Natural killer cell (primary cell): ENCODE measurements at regions not wholly inside any gene's neighbourhood (a gene's known extent, or its start where the extent isn't known, plus 50 kb on each side); places are given as distances from the start of the nearest gene placed in this dataset.

Experiments used
- ATAC-seq, 3 donors: fragments of 150-1000 bp in 2 of 3; fragments of 200-7000 bp in 1 of 3; cut with Tn5 transposase; 1 replicate in 1 of 3; 2 replicates in 2 of 3; pipeline ENCODE4 v1.10.0; 2021; ENCODE audit warnings: mild to moderate bottlenecking in 2 of 3, moderate library complexity in 2 of 3
- DNase-seq, 2 donors: peaks; one replicate each; pipeline versions ENCODE4 v3.0.0 to v3.0.0-alpha.2; 2013 to 2021; ENCODE audit warnings: mixed read lengths in 1 of 2
- H3K27ac ChIP-seq: one replicate; pipeline ENCODE4 v1.5.1; 2013; ENCODE audit warnings: mild to moderate bottlenecking, low read length
- H3K27me3 ChIP-seq: one replicate; pipeline ENCODE4 v1.6.1; 2013; ENCODE audit warnings: low read length; ENCODE audit not compliant: control insufficient read depth, insufficient read depth
- H3K36me3 ChIP-seq: one replicate; pipeline ENCODE4 v1.6.1; 2013; ENCODE audit warnings: low read length; ENCODE audit not compliant: control insufficient read depth, insufficient read depth
- H3K4me1 ChIP-seq: one replicate; pipeline ENCODE4 v1.6.1; 2013; ENCODE audit warnings: low read length; ENCODE audit not compliant: control insufficient read depth, insufficient read depth
- H3K4me3 ChIP-seq: one replicate; pipeline ENCODE4 v1.5.1; 2013; ENCODE audit warnings: low read length
- H3K9me3 ChIP-seq: one replicate; pipeline ENCODE4 v1.6.1; 2013; ENCODE audit warnings: low read length; ENCODE audit not compliant: control insufficient read depth, insufficient read depth
- H3K27ac Mint-ChIP-seq, 2 donors: one replicate each; pipeline ENCODE4 v1.8.0; 2022; ENCODE audit warnings: mild to moderate bottlenecking in 2 of 2, mixed read lengths in 2 of 2, moderate library complexity in 1 of 2
- H3K27me3 Mint-ChIP-seq, 2 donors: one replicate each; pipeline ENCODE4 v1.8.0; 2022; ENCODE audit warnings: low read depth in 2 of 2, mixed read lengths in 2 of 2
- H3K36me3 Mint-ChIP-seq: one replicate; pipeline ENCODE4 v1.8.0; 2022; ENCODE audit warnings: mixed read lengths
- H3K4me1 Mint-ChIP-seq, 2 donors: one replicate each; pipeline ENCODE4 v1.8.0; 2022; ENCODE audit warnings: mixed read lengths in 2 of 2
- H3K4me3 Mint-ChIP-seq: one replicate; pipeline ENCODE4 v1.8.0; 2022; ENCODE audit warnings: mild to moderate bottlenecking, moderate library complexity, mixed read lengths
- H3K9me3 Mint-ChIP-seq, 2 donors: one replicate each; pipeline ENCODE4 v1.8.0; 2022; ENCODE audit warnings: mixed read lengths in 2 of 2
- WGBS: methylation state at CpG from one replicate; pipeline ENCODE4 v1.1.7; 2013; ENCODE audit warnings: missing lambda C conversion rate; ENCODE audit not compliant: insufficient coverage; 5-methylcytosine and 5-hydroxymethylcytosine counted together
- intact Hi-C: fragments of 100-400 bp; cut with micrococcal nuclease; formaldehyde crosslinking; loops from one replicate; pipeline ENCODE4 v1.14.2; 2022
- TF ChIP-seq, protein P1 (sequence below): fragments of 200-600 bp; IDR thresholded peaks from one replicate; pipeline ENCODE4 v1.8.0; 2022; ENCODE audit warnings: antibody characterized with exemption

DNA sequence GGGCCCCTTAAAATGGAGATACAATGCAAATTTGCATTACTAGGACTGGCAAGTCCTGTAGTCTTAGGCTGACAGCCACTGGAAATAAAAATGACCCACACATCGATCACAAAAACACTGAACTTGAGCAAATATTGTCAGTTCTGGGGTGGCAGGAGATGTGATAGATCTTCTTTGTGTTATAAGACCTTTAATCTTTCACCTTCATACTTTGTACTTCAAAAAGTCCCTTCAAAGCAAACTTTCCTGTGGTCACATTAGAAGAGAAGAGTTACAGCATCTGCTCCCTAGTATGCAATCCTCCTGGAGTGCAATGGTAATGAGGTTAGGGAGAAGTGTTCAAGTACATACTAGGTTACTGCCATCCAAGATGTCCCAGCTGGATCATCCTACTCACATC, 149.4 kb upstream of the KCNMB2 start:
- Histone ChIP-seq H3K36me3 (no peaks in the 10 kb centered on the region), H3K27ac (no peak overlapping the region), H3K27me3 (no peaks in the 10 kb centered on the region), H3K4me3 (no peak overlapping the region), H3K9me3 (no peaks in the 10 kb centered on the region), H3K4me1 (no peaks in the 10 kb centered on the region)
- Mint-ChIP-seq H3K27me3 (peaks cover 4 to 8% of the 10 kb centered on the region in 2 donors), H3K36me3 (no peaks in the 10 kb centered on the region), H3K9me3 (no peaks in the 10 kb centered on the region), H3K4me3 (no peak overlapping the region), H3K27ac (no peak overlapping the region), H3K4me1 (no peaks in the 10 kb centered on the region)
- TF ChIP-seq, protein P1, sequence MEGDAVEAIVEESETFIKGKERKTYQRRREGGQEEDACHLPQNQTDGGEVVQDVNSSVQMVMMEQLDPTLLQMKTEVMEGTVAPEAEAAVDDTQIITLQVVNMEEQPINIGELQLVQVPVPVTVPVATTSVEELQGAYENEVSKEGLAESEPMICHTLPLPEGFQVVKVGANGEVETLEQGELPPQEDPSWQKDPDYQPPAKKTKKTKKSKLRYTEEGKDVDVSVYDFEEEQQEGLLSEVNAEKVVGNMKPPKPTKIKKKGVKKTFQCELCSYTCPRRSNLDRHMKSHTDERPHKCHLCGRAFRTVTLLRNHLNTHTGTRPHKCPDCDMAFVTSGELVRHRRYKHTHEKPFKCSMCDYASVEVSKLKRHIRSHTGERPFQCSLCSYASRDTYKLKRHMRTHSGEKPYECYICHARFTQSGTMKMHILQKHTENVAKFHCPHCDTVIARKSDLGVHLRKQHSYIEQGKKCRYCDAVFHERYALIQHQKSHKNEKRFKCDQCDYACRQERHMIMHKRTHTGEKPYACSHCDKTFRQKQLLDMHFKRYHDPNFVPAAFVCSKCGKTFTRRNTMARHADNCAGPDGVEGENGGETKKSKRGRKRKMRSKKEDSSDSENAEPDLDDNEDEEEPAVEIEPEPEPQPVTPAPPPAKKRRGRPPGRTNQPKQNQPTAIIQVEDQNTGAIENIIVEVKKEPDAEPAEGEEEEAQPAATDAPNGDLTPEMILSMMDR: no peak
- WGBS: 100% methylated on average over 1 of the region's 1 CpG
- DNase-seq: no peak
- intact Hi-C loops: no loop called here
- no peak for ATAC-seq

DNA sequence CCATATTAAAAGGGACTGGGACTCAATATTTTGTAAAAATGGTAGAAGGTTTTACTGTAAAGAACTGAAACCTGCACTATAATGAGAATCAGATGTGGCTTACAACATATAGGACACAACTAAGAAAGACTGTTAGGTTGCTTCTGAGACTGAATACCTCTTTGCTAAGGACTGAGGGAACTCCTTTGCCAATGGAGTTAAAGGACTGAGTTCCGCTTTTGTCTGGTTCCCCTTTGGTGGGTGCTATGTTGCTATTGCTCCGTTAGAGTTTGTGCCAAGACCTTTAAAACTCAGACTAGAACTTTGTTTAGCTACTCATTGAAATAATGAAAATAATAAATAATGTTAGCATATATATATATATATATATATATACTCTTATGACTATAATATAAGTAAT, 147.8 kb upstream of the KCNMB2 start:
- Histone ChIP-seq H3K27ac (no peak overlapping the region), H3K36me3 (no peaks in the 10 kb centered on the region), H3K4me3 (no peak overlapping the region), H3K4me1 (no peaks in the 10 kb centered on the region), H3K9me3 (no peaks in the 10 kb centered on the region), H3K27me3 (no peaks in the 10 kb centered on the region)
- Mint-ChIP-seq H3K9me3 (no peaks in the 10 kb centered on the region), H3K36me3 (no peaks in the 10 kb centered on the region), H3K27me3 (peaks cover 4 to 8% of the 10 kb centered on the region in 2 donors), H3K27ac (no peak overlapping the region), H3K4me1 (no peaks in the 10 kb centered on the region), H3K4me3 (no peak overlapping the region)
- TF ChIP-seq, protein P1: no peak
- DNase-seq (no peak), ATAC-seq (no peak)
- intact Hi-C loops: no loop called here
- WGBS: 73% methylated on average over 1 of the region's 2 CpGs

DNA sequence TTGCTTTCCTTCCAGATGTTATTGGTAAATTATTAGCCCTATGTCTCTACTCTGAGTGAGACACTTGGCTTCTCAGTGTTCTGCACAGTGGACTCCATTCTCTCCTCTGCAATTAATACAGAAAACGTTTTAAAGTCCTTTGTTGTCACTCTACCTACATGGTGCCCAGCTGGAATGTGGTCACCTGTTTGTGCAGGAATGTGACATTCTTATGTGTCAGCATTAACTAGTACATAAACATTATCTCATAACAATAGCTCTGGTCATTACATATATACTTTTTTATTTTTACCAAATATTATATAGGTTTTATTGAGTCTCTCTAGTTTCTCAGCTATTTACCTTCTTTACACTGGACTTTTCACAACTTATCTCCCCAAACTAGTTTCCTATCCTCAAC, 147.0 kb upstream of the KCNMB2 start:
- Mint-ChIP-seq H3K4me3 (no peak overlapping the region), H3K27ac (no peak overlapping the region), H3K4me1 (no peaks in the 10 kb centered on the region), H3K27me3 (peaks cover 4 to 8% of the 10 kb centered on the region in 2 donors), H3K9me3 (no peaks in the 10 kb centered on the region), H3K36me3 (no peaks in the 10 kb centered on the region)
- no peak overlapping the region for H3K27ac ChIP-seq
- 27% methylated on average over 1 of the region's 1 CpG for WGBS
- TF ChIP-seq, protein P1: no peak
- DNase-seq (no peak), ATAC-seq (no peak)
- H3K9me3 ChIP-seq: no peaks in the 10 kb centered on the region
- intact Hi-C loops: no loop called here
- no peaks in the 10 kb centered on the region for H3K36me3 ChIP-seq
- no peak overlapping the region for H3K4me3 ChIP-seq
- no peaks in the 10 kb centered on the region for H3K4me1 ChIP-seq
- H3K27me3 ChIP-seq: no peaks in the 10 kb centered on the region

DNA sequence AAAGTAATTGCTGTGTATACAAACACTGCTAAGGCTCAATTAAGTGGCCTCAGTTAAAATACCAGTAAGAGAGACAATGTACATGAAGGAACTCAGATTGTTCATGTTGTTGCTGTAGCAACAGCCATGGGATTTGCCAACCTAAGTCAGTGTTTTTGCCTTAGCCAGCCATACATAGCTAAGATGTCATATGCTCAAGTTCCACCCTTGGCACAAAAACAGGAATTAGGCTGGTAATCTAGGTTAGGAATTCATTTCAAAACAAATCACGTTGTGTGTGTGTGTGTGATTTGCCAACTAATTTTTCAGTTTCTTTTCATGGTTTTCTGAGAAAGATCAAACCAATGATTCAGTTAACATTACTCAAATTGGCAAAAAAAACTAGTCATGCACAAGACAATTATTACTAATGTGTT, 143.7 kb upstream of the KCNMB2 start:
- intact Hi-C loops: no loop called here
- Mint-ChIP-seq H3K9me3 (no peaks in the 10 kb centered on the region), H3K36me3 (no peaks in the 10 kb centered on the region), H3K27me3 (peaks cover 0 to 4% of the 10 kb centered on the region in 2 donors), H3K4me3 (no peak overlapping the region), H3K27ac (no peak overlapping the region), H3K4me1 (no peaks in the 10 kb centered on the region)
- Histone ChIP-seq H3K36me3 (no peaks in the 10 kb centered on the region), H3K27me3 (no peaks in the 10 kb centered on the region), H3K27ac (no peak overlapping the region), H3K4me1 (no peaks in the 10 kb centered on the region), H3K9me3 (no peaks in the 10 kb centered on the region), H3K4me3 (no peak overlapping the region)
- no CpG with 5 or more reads among the region's 1 CpG for WGBS
- no peak for DNase-seq
- no peak for ATAC-seq
- TF ChIP-seq, protein P1: no peak
